HL-60 (cell line): ENCODE measurements at regions not wholly inside any gene's neighbourhood (a gene's known extent, or its start where the extent isn't known, plus 50 kb on each side); places are given as distances from the start of the nearest gene placed in this dataset.

ENCODE experiments used
- CTCF ChIP-seq: IDR thresholded peaks from one replicate; pipeline ENCODE4 v1.5.1; 2011; ENCODE audit warnings: low read length, control low read depth, inconsistent platforms; ENCODE audit not compliant: insufficient read depth
- GABPA ChIP-seq: IDR thresholded peaks from 2 replicates; pipeline ENCODE4 v1.6.1; 2012; ENCODE audit warnings: low read depth
- POLR2AphosphoS5 ChIP-seq: IDR thresholded peaks from 2 replicates; pipeline ENCODE4 v1.6.1; 2012; ENCODE audit warnings: low read depth
- TF ChIP-seq, protein P1 (sequence below): IDR thresholded peaks from 2 replicates; pipeline ENCODE4 v1.6.1; 2012; ENCODE audit warnings: low read depth; ENCODE audit not compliant: insufficient replicate concordance

GRCh38 chr1:184276416-184276815 is 110.4 kb upstream of the C1orf21 start:
- TF ChIP-seq POLR2AphosphoS5 (no peak), CTCF (no peak), GABPA (no peak)
- TF ChIP-seq, protein P1, sequence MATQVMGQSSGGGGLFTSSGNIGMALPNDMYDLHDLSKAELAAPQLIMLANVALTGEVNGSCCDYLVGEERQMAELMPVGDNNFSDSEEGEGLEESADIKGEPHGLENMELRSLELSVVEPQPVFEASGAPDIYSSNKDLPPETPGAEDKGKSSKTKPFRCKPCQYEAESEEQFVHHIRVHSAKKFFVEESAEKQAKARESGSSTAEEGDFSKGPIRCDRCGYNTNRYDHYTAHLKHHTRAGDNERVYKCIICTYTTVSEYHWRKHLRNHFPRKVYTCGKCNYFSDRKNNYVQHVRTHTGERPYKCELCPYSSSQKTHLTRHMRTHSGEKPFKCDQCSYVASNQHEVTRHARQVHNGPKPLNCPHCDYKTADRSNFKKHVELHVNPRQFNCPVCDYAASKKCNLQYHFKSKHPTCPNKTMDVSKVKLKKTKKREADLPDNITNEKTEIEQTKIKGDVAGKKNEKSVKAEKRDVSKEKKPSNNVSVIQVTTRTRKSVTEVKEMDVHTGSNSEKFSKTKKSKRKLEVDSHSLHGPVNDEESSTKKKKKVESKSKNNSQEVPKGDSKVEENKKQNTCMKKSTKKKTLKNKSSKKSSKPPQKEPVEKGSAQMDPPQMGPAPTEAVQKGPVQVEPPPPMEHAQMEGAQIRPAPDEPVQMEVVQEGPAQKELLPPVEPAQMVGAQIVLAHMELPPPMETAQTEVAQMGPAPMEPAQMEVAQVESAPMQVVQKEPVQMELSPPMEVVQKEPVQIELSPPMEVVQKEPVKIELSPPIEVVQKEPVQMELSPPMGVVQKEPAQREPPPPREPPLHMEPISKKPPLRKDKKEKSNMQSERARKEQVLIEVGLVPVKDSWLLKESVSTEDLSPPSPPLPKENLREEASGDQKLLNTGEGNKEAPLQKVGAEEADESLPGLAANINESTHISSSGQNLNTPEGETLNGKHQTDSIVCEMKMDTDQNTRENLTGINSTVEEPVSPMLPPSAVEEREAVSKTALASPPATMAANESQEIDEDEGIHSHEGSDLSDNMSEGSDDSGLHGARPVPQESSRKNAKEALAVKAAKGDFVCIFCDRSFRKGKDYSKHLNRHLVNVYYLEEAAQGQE, result no peak
